ENCODE measurements at regions not wholly inside any gene's neighbourhood (a gene's known extent, or its start where the extent isn't known, plus 50 kb on each side); places are given as distances from the start of the nearest gene placed in this dataset.
"Not testable (repeated sequence)": the region's sequence is repeated elsewhere in the genome, so short reads cannot be mapped to it uniquely, and the experiment has no call there.

GRCh38 chr5:172525307-172525995 lies 71.1 kb upstream of the SH3PXD2B start:
- DNase-seq = no peak

GRCh38 chr5:172524573-172525021 lies 70.3 kb upstream of the SH3PXD2B start:
- no peak for DNase-seq

GRCh38 chr5:172523146-172523745 lies 68.9 kb upstream of the SH3PXD2B start:
- no peak for DNase-seq

- DNase-seq = no peak
Observed at GRCh38 chr5:172521338-172521932, 67.1 kb upstream of the SH3PXD2B start.

- DNase-seq = no peak
Observed at GRCh38 chr5:172511952-172512351, 57.6 kb upstream of the SH3PXD2B start.

GRCh38 chr5:172509405-172509781 lies 55.1 kb upstream of the SH3PXD2B start:
- no peak for DNase-seq

GRCh38 chr5:172508471-172509404 lies 54.4 kb upstream of the SH3PXD2B start:
- DNase-seq = no peak

GRCh38 chr5:172507485-172507884 lies 53.2 kb upstream of the SH3PXD2B start:
- not testable (repeated sequence) for DNase-seq

- DNase-seq = no peak
Observed at GRCh38 chr5:172506921-172507320, 52.6 kb upstream of the SH3PXD2B start.

- no peak for DNase-seq
Observed at GRCh38 chr5:172506251-172506650, 51.9 kb upstream of the SH3PXD2B start.

GRCh38 chr5:172505845-172506244 lies 51.5 kb upstream of the SH3PXD2B start:
- DNase-seq = no peak

GRCh38 chr5:172505403-172505759 lies 51.1 kb upstream of the SH3PXD2B start:
- no peak for DNase-seq

- no peak for DNase-seq
Observed at GRCh38 chr5:172504701-172505402, 50.5 kb upstream of the SH3PXD2B start.

GRCh38 chr5:172503925-172504700 lies 49.8 kb upstream of the SH3PXD2B start:
- DNase-seq = no peak
